Fibroblast of lung (primary cell): ENCODE measurements at regions not wholly inside any gene's neighbourhood (a gene's known extent, or its start where the extent isn't known, plus 50 kb on each side); places are given as distances from the start of the nearest gene placed in this dataset.
"Not testable (repeated sequence)": the region's sequence is repeated elsewhere in the genome, so short reads cannot be mapped to it uniquely, and the experiment has no call there.

Experiments used
- CTCF ChIP-seq, 2 donors: IDR thresholded peaks in 1 of 2; conservative IDR thresholded peaks in 1 of 2; 1 replicate in 1 of 2; 2 replicates in 1 of 2; pipeline ENCODE4 v1.5.1; 2011 to 2012; ENCODE audit warnings: low read length in 2 of 2, control low read depth in 1 of 2, inconsistent platforms in 1 of 2, low read depth in 1 of 2, mild to moderate bottlenecking in 1 of 2
- EZH2 ChIP-seq: IDR thresholded peaks from 2 replicates; pipeline ENCODE4 v1.5.1; 2012; ENCODE audit warnings: low read length, control low read depth, mild to moderate bottlenecking; ENCODE audit errors: missing control alignments

- TF ChIP-seq EZH2; CTCF (conservative IDR thresholded peaks at IDR 0.05 in 1 of 2, IDR thresholded peaks at IDR 0.05 in 1 of 2; ENCODE audit: low read depth in 1 of 2, low read length in 2 of 2): not testable (repeated sequence)
Measured at GRCh38 chr2:87695596-87696323, 52.1 kb upstream of the PLGLB2 start.
